ENCODE measurements at regions not wholly inside any gene's neighbourhood (a gene's known extent, or its start where the extent isn't known, plus 50 kb on each side); places are given as distances from the start of the nearest gene placed in this dataset.

DNA sequence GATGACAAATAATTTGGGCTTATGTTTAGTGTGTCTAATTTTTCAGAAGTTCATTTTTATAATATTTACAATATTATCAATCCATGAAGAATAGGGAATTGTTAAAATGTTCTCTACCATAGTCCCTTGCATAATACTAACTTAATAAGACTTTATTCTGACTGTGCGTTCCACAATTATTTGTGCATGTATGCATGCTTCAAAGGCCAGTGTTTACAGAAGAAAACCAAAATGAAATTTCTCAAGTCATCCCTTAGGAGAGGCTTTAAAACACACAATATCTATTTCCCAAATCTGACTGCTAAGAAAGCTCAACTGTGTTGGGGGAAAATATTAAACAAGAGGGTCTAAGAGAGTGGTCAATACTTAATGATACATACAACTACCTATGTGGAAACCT, 226.3 kb upstream of the ANKRD50 start:
- TF ChIP-seq, protein P1, sequence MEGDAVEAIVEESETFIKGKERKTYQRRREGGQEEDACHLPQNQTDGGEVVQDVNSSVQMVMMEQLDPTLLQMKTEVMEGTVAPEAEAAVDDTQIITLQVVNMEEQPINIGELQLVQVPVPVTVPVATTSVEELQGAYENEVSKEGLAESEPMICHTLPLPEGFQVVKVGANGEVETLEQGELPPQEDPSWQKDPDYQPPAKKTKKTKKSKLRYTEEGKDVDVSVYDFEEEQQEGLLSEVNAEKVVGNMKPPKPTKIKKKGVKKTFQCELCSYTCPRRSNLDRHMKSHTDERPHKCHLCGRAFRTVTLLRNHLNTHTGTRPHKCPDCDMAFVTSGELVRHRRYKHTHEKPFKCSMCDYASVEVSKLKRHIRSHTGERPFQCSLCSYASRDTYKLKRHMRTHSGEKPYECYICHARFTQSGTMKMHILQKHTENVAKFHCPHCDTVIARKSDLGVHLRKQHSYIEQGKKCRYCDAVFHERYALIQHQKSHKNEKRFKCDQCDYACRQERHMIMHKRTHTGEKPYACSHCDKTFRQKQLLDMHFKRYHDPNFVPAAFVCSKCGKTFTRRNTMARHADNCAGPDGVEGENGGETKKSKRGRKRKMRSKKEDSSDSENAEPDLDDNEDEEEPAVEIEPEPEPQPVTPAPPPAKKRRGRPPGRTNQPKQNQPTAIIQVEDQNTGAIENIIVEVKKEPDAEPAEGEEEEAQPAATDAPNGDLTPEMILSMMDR (IDR thresholded peaks at IDR 0.05; ENCODE audit: low read depth, low read length, poor library complexity, severe bottlenecking) = no peak
- no peak for TF ChIP-seq EZH2phosphoT487 (IDR thresholded peaks at IDR 0.05; ENCODE audit: borderline replicate concordance, low read length)

Measured in DOHH2 (cell line).